IPS DF 19.7 (cell line): ENCODE measurements at regions not wholly inside any gene's neighbourhood (a gene's known extent, or its start where the extent isn't known, plus 50 kb on each side); places are given as distances from the start of the nearest gene placed in this dataset.

Experiments
- DNase-seq: peaks from one replicate; pipeline ENCODE4 v3.0.0-alpha.2; 2013; ENCODE audit warnings: low read depth, low spot score

DNA sequence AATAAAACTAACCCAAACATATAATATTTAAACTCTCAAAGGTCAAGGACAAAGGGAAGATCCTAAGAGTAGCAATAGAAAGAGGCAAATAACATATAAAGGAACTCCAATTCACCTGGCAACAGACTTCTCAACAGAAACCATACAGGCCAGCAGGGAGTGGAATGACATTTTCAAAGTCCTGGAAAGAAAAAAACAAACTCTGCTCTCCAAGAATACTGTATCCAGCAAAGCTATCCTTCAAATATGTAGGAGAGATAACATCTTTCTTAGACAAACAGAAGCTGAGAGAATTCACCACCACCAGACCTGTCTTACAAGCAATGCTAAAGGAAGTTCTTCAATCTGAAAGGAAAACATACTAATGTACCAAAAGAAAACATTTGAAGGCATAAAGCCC is 51.5 kb upstream of the TMEM158 start:
- no peak for DNase-seq

GRCh38 chr3:45280232-45280631 is 54.1 kb upstream of the TMEM158 start:
- no peak for DNase-seq

GRCh38 chr3:45280971-45281370 is 54.9 kb upstream of the TMEM158 start:
- no peak for DNase-seq

DNA sequence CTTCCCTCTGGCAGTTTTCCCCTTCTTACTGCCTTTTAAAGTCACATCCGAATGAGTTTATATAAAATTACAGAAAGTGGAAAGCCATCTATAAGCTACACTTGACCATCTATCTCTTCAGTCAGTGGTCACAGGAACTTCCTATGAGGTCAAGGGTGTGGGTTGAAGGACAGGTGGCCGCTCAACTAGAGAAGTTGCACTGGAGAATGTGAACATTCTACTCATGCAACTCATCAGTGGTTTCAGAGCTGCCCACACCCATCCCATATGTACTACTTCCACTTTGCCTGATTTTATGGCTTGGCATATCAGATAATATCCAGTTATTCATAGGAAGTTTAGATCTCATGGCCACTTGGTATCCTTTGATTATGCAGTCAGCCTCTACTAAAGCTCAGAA is 57.4 kb upstream of the TMEM158 start:
- no peak for DNase-seq

DNA sequence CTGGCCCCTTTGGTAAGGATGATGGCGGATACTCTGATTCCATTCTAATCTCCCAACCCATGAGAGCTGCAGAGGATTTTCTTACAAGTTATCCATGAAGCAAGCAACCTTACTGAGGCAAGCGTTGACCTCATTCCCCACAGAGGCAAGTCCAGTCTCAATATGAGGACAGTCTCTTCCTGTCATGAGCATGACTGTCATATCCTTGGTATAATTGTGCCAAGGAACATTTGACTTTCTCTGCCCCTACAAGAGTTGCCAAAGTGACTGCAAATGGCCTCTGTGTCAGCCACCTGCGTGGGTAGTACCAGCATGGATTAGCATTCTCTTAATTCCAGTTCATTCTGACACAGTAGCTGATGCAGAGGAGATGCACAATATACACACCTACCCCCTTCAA is 71.2 kb upstream of the TMEM158 start:
- DNase-seq = no peak

DNA sequence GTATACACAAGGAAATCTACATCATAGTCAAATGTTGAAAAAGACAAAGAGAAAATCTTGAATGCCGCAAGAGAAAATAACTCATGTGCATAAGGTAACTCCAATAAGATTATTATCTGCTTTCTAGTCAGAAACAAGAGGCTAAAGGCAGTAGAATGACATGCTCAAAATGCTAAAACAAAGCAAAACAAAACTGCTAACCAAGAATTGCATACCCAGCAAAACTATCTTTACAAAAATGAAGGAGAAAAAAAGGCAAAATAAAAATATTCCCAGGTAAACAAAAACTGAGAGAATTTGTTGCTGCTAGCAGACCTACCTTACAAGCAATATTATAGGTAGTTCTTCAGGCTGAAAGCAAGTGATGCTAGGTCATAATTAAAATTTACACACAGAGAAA is 76.4 kb upstream of the TMEM158 start:
- no peak for DNase-seq

- no peak for DNase-seq
These were observed 80.4 kb upstream of the TMEM158 start for GRCh38 chr3:45306406-45307008.

GRCh38 chr3:45309876-45310275 is 78.5 kb upstream of the LARS2 start:
- no peak for DNase-seq

GRCh38 chr3:45311327-45311726 is 77.0 kb upstream of the LARS2 start:
- no peak for DNase-seq

- peak; percentile 42 for DNase-seq
These were observed 76.2 kb upstream of the LARS2 start for GRCh38 chr3:45311953-45312801.

DNA sequence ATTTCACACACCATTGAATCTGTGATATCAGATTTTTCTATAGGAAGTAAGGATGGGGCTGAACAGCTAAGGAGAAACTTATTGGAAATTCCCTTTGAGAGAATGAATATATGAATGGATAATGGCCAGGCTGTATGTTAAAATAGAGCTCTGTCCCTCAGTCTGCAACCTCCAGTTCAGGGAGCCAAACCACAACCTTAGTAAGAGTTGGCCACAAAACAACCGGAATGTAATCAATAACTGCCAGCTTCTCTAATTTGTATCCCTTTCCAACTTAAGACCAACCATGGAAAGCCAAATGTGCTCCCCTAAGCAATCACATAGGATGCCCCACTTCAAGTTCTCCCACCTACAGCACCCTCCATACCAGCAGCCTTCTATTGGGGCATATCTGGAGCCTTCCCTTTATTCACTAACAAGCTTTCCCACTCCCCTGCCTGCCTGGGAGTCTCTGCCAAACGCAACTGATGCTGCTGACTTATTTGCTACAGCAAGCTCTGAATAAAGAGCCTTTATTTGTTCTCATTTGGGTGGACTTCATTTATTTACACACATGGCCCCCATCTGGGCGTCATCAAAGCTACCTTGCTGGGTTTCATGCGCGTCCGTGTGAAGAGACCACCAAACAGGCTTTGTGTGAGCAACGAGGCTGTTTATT is 75.4 kb upstream of the LARS2 start:
- DNase-seq = no peak

- DNase-seq = no peak
These were observed 74.5 kb upstream of the LARS2 start for GRCh38 chr3:45313743-45314403.

- DNase-seq = no peak
These were observed 70.7 kb upstream of the LARS2 start for GRCh38 chr3:45317710-45318109.

DNA sequence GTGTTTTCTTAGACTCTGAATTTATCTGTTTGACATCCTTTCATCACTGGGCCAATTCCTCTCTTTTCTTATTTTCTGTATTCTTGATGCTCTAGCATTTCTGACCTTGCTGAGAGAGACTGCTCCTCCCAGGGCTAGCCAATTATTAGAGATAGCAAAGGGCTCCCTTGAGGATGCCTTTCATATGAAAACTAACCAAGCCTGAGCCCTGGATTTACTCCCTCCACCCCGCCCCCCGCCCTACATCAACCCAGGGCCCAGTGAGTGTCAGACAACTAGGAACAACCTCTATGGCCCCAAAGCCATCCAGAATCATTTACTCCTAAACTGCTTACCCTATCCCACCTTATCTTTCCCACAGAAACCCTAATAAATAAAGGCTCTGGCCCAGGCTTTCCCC is 69.7 kb upstream of the LARS2 start:
- no peak for DNase-seq

GRCh38 chr3:45319231-45319995 is 69.0 kb upstream of the LARS2 start:
- no peak for DNase-seq

DNA sequence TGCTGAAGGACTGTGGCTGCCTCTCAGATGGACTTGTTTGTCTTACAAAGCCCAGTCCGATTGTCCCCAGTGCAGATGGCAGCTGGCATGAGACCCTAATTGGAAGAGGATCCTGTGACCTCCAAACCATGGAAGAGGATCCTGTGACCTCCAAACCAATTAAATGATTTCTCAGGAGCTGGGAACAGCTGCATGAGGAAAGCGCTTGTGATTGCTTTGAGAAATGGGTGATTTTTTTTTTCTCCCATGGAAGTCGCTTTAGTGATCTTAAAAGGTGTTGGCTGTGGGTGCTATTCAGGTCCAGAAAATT is 68.4 kb upstream of the LARS2 start:
- DNase-seq = no peak

DNA sequence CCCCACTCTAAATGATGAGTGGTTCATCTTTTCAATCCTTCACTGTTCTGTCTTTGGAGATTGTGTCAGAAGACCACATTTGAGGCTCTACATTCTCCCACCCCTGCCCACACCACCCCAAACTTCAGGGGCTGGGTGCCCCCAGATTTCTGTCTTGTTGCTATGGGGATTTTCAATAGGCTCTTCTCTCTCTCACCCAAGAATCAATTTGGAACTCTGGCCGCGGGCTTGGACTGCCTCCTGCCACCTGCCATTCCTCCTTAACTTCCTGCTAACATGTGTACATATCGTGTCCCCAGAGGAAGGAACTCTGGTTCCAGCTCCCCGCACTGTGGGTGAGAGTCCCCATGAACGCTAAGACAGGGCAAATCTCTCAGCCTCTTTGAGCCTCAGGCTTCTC is 67.4 kb upstream of the LARS2 start:
- DNase-seq = no peak

DNA sequence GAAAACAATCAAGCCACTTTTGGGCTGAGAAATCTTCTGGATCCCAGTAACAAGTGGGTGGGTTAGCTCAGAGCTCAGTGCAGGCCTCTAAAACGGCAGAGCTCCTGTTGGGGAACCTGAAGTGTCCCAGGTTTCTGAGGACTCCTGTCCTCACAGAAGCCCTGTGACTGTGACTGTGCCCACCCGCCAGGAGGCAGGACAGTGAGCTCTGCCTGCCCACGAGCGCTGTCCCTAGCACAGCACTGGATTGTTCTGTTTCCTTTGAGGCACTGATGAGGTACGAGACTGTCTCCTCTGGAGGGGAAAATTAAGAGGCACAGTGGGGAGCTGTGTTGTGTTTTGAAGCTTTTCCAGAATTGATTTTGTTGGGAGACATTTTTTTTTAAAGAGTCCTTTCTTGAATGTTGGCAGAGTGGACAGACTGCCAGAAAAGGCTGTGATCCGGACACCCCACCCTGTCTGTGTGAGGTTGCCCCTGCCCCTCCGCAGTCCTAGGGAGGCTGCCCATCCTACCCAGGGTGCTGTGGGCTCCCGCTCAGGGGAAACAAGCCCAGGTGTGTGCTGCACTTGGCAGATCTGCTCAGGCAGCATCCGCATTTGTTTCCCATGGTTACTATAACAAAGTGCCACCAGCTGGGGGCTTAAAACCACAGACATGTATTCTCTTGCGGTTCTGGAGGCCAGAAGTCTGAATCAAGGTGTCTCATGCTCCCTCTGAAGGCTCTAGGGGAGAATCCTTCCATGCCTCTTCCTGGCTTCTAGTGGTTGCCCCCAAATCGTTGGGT is 66.6 kb upstream of the LARS2 start:
- no peak for DNase-seq

DNA sequence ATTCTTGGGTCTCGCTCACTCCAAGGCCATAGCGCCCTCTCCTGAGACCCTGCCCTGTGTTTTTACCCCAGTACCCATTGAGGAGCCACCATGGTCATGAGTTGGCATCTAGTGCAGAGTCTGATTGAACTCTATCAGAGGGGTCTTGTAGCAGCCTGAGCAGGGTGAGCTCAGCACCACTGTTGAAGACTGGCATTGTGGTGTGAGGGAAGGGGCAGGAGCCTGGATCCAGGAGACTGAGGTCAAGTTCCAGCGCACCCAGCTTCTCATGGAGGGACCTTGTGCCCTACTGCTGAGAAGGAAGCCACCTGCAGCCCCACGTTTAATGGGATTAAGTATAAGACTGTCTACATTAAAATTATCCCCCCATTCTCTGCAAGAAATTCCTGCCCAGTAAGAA is 65.8 kb upstream of the LARS2 start:
- no peak for DNase-seq

DNA sequence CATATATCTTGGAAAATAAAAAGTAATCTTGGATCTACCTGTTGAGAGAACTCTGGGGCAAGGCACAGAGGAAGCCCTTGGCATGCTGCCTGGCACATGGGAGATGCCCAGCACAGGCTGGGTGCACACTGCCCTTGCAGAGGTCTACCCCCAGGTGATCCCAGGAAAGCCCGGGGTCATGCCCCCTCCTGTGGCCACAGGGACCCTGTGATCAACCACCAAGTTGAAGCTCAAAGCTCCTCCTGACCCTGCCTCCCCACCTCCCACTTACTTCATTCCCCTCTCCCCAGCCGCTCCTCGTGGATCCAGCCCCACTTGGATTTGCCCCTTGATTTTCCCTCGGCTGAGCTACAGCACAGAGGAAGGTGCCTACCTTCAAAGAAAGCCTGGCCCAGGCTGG is 62.7 kb upstream of the LARS2 start:
- no peak for DNase-seq

- DNase-seq = no peak
These were observed 58.5 kb upstream of the LARS2 start for GRCh38 chr3:45329761-45330305.
